Muscle of back (tissue), 3 donors: ENCODE measurements at regions not wholly inside any gene's neighbourhood (a gene's known extent, or its start where the extent isn't known, plus 50 kb on each side); places are given as distances from the start of the nearest gene placed in this dataset.

ENCODE experiments used
- DNase-seq, 3 donors: peaks; one replicate each; pipeline versions ENCODE4 v3.0.0 to v3.0.0-alpha.2; 2013

DNA sequence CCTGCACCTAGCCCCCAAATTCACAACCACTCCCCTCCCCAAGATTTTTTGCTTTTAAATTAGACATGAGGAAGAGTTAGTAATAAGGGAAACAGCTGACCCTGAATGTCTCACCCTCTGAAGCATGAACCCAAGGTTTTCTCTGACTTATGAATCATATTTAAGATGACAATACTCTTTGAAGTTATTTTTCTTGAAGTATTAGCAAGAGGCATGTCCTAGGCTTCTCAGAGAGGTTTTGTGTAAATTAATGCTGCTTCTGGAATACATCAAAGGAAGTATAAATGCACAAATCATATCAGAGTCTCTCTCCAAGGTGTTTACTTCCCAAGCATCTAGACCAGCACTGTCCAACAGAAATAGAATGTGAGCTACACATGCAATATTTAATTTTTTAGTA lies 408.1 kb upstream of the MARCKS start:
- no peak for DNase-seq

DNA sequence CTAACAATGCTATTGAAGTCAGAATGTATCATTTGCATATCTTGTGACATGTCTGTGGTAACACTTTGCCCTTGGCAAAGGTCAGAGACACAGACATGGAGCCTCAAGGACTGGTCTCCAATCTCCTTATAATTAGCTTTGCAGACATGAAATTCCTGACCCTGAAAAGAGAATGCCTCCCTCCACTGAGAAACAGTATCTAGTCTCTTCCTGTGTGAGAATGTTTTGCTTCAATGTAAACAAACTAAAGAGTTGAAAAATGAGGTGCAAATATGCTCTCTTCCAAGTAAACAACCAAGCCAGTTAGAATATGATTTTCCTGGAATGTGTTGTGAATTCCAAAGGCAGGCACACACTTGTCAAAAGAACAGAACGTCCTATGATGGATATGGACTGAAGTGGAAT lies 407.1 kb upstream of the MARCKS start:
- DNase-seq = no peak

- DNase-seq = no peak
Measured at GRCh38 chr6:113451049-113451448, 406.1 kb upstream of the MARCKS start.

DNA sequence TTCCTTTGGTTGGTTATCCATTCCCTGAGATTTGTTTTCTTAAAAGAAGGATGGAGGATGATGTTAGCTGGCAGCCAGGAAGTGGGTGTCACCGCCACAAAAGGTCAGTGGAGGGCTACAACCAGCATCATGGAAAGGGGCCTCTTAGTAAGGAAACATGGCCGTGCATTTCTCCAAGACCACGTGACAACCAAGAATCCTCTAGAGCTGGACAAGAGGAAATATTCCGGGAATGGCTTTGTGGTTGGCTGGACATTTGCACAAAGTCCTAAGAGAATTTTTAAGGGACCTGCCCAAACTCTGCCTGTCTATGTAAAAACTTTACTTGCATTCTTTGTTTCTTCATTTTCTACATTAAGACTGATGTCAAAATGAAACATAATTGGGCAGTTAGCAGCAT lies 399.9 kb upstream of the MARCKS start:
- DNase-seq = peak in 2 of 3 donors; percentile 14 to 43

DNA sequence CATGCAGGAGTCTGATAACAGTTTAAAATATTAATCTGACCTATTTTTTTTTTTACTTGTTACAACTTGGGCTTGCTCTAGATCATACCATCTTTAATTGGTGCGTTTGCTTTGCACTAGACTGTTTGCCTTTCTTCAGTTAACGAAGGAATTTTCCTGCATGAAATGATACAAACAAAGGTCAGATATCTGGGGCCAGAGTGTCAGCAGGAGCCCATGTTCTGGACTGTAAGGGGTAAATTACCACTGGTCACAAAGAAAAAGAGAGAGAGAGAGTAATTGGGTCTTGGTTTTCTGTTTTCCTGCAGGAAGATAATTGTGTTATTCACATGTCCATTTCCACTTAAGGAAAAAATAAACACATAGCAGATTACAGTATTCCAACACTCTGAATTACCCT lies 399.4 kb upstream of the MARCKS start:
- no peak for DNase-seq

DNA sequence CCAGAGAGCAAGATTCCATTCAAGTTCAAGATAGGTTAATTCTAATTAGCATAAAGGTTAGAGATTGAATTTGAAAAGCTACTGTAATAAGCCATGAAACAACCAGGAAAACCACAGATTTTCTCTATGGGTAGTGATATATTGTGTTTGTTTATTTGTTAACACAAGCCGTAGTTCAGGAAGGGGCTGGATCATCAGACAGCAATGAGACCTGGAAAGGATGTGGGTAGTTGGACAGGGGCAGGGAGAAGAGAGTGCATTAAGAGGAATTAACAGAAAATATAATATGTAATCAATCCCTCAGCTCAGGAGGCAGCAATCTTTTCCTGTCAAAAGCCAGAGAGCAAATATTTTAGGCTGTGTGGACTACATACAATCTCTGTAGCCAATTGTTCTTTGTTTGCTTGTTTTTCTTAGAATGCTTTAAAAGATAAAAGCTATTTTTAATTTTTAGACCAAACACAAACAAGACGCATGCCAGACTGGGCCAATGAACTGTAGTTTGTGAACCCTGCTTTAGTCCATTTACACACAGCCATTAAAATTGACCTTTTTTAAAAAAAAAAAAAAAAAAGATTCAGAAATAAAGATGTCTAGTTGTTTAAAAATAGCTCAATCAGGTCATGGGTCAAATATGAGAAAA lies 398.7 kb upstream of the MARCKS start:
- peak in 1 of 3 donors; percentile 21 for DNase-seq

DNA sequence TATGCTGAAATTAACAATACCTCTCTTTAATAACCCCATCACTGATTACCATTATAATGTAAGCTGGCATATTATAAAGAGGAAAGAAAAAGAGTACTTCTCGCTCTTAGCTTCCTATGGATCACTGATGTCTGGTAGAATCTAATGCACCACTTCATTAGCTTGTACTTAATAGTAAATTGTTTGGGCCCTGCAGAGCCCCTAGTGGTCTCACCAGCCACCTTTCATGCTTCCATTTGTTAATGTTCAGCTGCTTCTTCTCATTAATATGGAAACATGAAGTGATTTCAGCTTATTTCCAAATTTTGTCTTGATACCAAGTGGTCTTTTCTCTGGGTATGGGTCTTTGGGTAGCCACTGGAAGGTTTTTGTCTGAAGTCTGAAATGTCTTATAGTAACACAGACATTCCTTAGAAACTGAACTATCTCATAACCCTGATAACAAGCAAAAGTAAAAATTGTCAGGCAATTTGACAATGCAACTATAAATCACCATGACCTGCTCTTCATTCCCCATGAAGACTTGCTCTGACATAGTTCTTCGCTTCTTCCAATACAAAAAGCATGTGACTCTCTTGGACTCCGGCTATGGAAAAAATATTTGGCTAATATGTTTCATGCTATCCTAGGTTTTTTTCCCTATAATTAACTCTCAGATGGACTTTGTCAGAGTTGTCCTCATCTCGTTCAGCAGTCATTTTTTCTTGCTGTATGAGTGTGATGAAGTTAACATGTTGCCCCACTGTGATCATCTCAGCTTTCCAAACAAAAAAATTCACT lies 395.8 kb upstream of the MARCKS start:
- DNase-seq = peak in 2 of 3 donors; percentile 27 to 49

DNA sequence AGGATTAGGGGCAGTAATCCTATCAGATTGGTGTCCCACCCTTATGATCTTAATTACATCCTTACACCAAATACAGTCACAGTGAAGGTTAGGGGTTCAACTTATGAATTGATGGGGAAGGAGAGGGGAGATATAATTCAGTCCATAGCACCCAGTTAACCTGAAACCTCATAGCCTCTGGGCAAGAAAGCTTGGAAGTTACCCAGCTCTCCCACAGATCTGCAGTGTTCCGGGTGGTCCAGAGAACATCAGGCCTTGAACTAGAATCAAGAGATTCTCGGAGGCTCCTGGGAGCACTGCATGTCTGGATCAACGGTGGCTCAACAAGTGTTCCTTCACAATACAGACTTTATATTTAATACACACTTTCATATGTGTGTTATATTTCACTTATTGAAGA lies 392.6 kb upstream of the MARCKS start:
- no peak for DNase-seq

DNA sequence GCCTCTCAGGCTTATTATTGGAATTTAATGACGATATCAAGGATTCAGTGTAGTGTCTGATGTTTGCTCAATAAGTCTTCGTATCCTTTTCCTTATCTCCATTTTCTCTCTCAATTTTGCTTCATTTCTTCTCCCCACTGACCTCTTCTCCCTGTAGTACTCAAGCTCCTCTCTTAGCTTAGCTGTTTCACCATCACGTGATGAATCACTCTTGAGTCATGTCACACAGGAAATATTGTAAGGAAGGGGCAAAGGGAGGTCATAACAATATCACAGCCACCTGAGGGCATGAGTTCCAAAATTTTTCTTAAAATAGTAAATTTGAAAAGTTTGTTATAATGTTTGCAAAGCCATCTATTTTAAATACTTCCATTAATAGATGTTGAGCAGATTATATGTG lies 392.2 kb upstream of the MARCKS start:
- DNase-seq = peak in 1 of 3 donors; percentile 54

GRCh38 chr6:113466526-113466925 lies 390.6 kb upstream of the MARCKS start:
- no peak for DNase-seq

GRCh38 chr6:113475392-113475791 lies 381.8 kb upstream of the MARCKS start:
- no peak for DNase-seq

DNA sequence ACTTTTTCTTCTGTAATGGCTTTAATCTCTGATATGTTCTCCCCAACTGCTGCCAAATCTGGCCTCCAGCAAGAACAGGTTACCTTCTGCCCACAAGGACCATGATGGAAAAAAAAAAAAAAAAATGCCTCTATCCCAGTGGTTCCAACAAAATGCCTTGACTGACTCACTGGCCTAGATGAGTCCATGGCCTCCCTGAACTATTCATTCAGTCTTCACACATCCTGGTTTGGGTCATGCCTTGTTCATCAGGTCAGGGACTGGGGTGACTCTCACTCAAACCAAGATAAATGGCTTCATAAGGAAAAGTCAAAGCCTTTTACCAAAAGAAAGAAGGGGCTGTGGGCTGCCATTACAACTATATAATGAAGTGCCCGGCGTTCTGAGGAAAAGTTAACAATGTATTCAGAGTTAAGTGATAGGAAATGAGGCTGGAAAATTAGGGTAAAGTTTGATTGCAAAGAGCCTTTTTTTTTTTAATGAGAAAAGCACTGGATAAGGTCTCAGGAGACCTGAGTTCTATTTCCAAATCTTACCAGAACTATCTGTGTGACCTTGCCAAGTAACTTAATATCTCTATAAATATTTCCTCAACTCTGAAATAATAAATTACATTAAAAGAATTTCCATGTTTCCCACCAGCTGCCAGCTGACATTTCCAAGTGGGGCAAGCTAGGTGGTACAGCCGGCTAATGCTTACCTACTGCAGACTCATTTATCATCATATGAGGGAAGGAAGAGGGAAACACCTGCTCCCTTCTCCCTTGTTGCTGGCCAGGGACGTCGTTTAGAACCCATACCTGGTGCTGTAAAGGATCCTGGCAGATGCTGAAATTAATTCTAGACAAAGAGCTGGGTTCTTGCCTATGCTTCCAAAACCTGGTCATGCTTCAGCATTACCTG lies 380.0 kb upstream of the MARCKS start:
- no peak for DNase-seq

DNA sequence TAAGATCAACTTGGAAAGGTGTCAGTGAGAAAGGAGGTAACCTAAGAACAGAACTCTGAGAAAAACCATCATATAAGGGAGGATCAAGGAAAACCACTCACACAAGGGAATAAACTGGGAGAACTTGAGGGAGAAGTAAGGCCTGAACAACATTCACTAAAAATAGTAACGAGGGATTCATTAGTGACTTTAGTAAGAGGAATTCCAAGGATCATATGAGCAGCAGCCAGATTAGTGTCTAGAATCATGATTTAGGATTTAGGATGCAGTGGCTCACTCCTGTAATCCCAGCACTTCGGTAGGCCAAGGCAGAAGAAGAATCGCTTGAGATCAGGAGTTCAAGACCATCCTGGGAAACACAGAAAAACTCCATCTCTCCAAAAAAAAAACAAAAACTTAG lies 376.5 kb upstream of the MARCKS start:
- no peak for DNase-seq

GRCh38 chr6:113481458-113481857 lies 375.7 kb upstream of the MARCKS start:
- DNase-seq = no peak

- no peak for DNase-seq
Measured at GRCh38 chr6:113481910-113482309, 375.2 kb upstream of the MARCKS start.

DNA sequence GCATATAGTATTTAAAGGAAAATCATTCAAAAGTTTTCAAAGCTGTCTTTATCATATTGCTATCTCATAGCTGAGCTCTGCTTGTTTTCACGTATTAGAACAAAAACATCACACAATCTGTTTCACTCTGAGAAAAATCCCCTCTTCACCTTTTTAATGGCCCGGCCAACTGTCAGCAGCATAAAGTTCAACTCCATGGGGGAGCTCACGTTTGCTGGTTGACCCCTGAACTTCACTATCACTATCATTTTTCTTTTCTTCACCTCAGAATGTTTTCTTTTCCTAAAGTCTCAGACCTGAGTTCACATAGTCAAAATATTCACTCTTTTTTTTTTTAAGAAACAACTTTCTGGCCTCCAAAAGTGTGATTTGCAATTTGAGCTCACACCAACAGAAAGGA lies 374.4 kb upstream of the MARCKS start:
- DNase-seq = no peak

DNA sequence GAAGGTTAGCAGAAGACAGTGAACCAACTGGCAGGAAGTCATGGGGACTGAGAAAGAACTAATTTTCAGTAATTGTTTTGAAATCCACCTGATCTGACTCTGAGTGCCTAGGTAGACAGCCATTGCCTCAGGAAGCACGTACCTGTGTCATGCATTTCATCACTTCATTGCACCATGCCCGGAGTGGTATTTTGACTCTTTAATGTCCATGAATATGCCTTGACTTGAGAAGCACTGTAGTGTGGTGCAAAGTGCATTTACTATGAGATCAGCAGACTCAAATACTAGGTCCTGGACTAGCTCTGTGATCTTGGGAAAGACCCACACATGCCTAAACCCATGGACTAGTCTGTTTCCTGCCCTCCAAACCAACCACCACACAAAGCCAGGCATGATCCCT lies 370.9 kb upstream of the MARCKS start:
- no peak for DNase-seq

GRCh38 chr6:113487489-113488058 lies 369.6 kb upstream of the MARCKS start:
- DNase-seq = no peak

- no peak for DNase-seq
Measured at GRCh38 chr6:113488061-113488460, 369.1 kb upstream of the MARCKS start.

DNA sequence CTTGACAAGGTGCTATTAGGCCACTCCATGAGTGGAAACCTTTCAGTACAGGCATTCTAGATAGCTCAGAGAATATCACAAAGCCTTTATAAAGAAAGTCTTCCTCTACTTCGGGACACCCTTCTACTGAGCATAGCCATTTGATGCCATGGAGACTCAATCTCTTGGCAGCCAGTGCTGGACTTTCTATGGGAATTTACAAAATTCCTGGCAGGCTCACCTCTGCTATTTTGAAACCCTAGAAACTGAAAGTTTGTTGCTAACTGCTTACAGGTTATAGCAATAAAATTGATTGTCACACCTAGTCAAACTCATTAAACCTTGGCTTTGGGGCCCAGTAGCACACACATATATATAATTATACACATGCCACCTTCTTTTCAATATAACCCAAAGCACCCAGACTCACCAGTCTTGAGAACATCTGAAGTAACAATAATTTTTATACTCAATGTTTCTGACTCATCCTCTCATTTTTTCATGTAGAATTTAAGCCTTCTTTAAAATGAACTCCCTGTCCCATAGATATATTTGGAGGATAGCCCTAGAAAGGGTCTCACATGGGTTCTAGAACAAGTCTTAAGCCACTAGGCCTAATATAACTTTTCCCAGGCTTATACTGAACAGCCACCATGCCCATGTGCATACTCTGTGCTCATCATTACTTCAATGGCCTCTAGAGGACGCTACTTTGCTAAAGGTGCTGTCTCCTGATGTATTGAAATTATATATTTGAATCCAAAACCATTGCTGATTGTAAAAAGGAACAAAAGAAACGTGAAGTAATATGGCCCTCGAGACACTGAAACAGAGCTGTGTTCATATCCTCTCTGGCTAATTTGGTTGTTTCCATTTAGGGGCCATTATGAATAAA lies 368.1 kb upstream of the MARCKS start:
- no peak for DNase-seq
